HCT116 (cell line): ENCODE measurements at regions not wholly inside any gene's neighbourhood (a gene's known extent, or its start where the extent isn't known, plus 50 kb on each side); places are given as distances from the start of the nearest gene placed in this dataset.

ENCODE experiments used
- ATAC-seq: fragments of 200-7000 bp; cut with Tn5 transposase; 2 replicates; pipeline ENCODE4 v1.9.1; 2020; ENCODE audit warnings: mild to moderate bottlenecking, moderate library complexity
- BruUV-seq: library from RNA; stranded (reverse); fragments of 400-500 nt; replicated peaks from 2 replicates; lab custom pipeline; 2021; lab: Mats Ljungman, UMichigan
- CTCF ChIA-PET: fragments of 300-600 bp; sonication (Branson Sonifier 250); formaldehyde crosslinking; loops from one replicate; lab custom pipeline; 2021; ENCODE audit warnings: antibody characterized with exemption; lab: Charles Lee
- POLR2A ChIA-PET: fragments of 300-600, 350-600 bp; sonication (Branson Sonifier 250); formaldehyde crosslinking; loops from one replicate; lab custom pipeline; 2021; ENCODE audit warnings: antibody characterized with exemption; lab: Charles Lee
- RAD21 ChIA-PET, 2 experiments: fragments of 300-600 bp; sonication (Branson Sonifier 250); formaldehyde crosslinking; loops; one replicate each; lab custom pipeline; 2023; ENCODE audit warnings: low total read pairs in 2 of 2; ENCODE audit not compliant: uncharacterized antibody in 2 of 2, unreplicated experiment in 2 of 2, low non-redundant PET in 1 of 2; lab: Charles Lee
- DNase-seq: peaks from one replicate; pipeline ENCODE4 v3.0.0-alpha.2; 2010; ENCODE audit warnings: low read depth, low spot score
- H2AFZ ChIP-seq: fragments of 200-600 bp; shearing (Covaris generic), sonication (generic); 2 replicates; pipeline ENCODE4 v1.6.1; 2017; ENCODE audit warnings: low read depth, mixed run types, mixed read lengths, antibody characterized with exemption, low read length; ENCODE audit not compliant: poor library complexity, severe bottlenecking
- H3K27ac ChIP-seq: 2 replicates; pipeline ENCODE4 v1.5.1; 2012; ENCODE audit warnings: low read depth, low read length
- H3K27me3 ChIP-seq: fragments of 200-600 bp; sonication (generic); 2 replicates; pipeline ENCODE4 v1.6.1; 2016; ENCODE audit warnings: mixed run types, low read length, mixed read lengths; ENCODE audit not compliant: insufficient read depth
- H3K36me3 ChIP-seq, 2 experiments: fragments of 200-500 bp in 1 of 2; fragments of 200-600 bp in 1 of 2; sonication (Bioruptor generic) in 1 of 2; sonication (generic) in 1 of 2; 2 replicates each; pipeline versions ENCODE4 v1.5.1 to v1.6.1; 2014 to 2016; ENCODE audit warnings: low read length in 2 of 2, inconsistent platforms in 1 of 2, mixed read lengths in 1 of 2, mixed run types in 1 of 2; ENCODE audit not compliant: insufficient read depth in 2 of 2, control insufficient read depth in 1 of 2
- H3K4me1 ChIP-seq, 2 experiments: fragments of 200-600 bp in 1 of 2; sonication (generic) in 1 of 2; 2 replicates each; pipeline versions ENCODE4 v1.5.1 to v1.6.1; 2012 to 2017; ENCODE audit warnings: low read length in 2 of 2, inconsistent platforms in 1 of 2, mild to moderate bottlenecking in 1 of 2, mixed read lengths in 1 of 2, mixed run types in 1 of 2, moderate library complexity in 1 of 2; ENCODE audit not compliant: insufficient read depth in 2 of 2, control insufficient read depth in 1 of 2
- H3K4me2 ChIP-seq: fragments of 200-600 bp; sonication (generic); 2 replicates; pipeline ENCODE4 v1.6.1; 2017; ENCODE audit warnings: mixed run types, low read length, mixed read lengths
- H3K4me3 ChIP-seq, 2 experiments: fragments of 200-600 bp in 1 of 2; sonication (generic) in 1 of 2; replicated peaks in 1 of 2; 2 replicates each; pipeline ENCODE4 v1.5.1; 2011 to 2016; ENCODE audit warnings: low read length in 2 of 2, control low read depth in 1 of 2, low read depth in 1 of 2, mild to moderate bottlenecking in 1 of 2, mixed read lengths in 1 of 2, mixed run types in 1 of 2
- H3K79me2 ChIP-seq: fragments of 200-600 bp; sonication (generic); 2 replicates; pipeline ENCODE4 v1.6.1; 2017; ENCODE audit warnings: mild to moderate bottlenecking, mixed run types, low read length, moderate library complexity, mixed read lengths; ENCODE audit not compliant: insufficient read depth
- H3K9ac ChIP-seq: fragments of 200-600 bp; sonication (generic); 2 replicates; pipeline ENCODE4 v1.6.1; 2016; ENCODE audit warnings: low read length, mixed read lengths
- H3K9me2 ChIP-seq: fragments of 200-600 bp; sonication (generic), shearing (Covaris generic); 2 replicates; pipeline ENCODE4 v1.6.1; 2017; ENCODE audit warnings: mixed run types, mild to moderate bottlenecking, moderate library complexity; ENCODE audit not compliant: insufficient read depth
- H3K9me3 ChIP-seq, 2 experiments: fragments of 200-500 bp in 1 of 2; fragments of 200-600 bp in 1 of 2; sonication (Bioruptor generic) in 1 of 2; sonication (generic) in 1 of 2; 2 replicates each; pipeline ENCODE4 v1.6.1; 2014 to 2017; ENCODE audit warnings: low read length in 2 of 2, mixed read lengths in 2 of 2, inconsistent platforms in 1 of 2, low read depth in 1 of 2, mild to moderate bottlenecking in 1 of 2, mixed run types in 1 of 2, moderate library complexity in 1 of 2; ENCODE audit not compliant: control insufficient read depth in 1 of 2, insufficient read depth in 1 of 2
- H4K20me1 ChIP-seq: fragments of 200-600 bp; sonication (generic), shearing (Covaris generic); 2 replicates; pipeline ENCODE4 v1.6.1; 2017; ENCODE audit warnings: mixed run types, mild to moderate bottlenecking, moderate library complexity; ENCODE audit not compliant: insufficient read depth
- CBX3 ChIP-seq: IDR thresholded peaks from 2 replicates; pipeline ENCODE4 v1.6.1; 2012; ENCODE audit warnings: low read depth
- CEBPB ChIP-seq: IDR thresholded peaks from 2 replicates; pipeline ENCODE4 v1.6.1; 2012; ENCODE audit warnings: low read depth
- FOSL1 ChIP-seq: IDR thresholded peaks from 2 replicates; pipeline ENCODE4 v1.6.1; 2012; ENCODE audit warnings: low read depth
- JUND ChIP-seq: IDR thresholded peaks from 2 replicates; pipeline ENCODE4 v1.6.1; 2012
- REST ChIP-seq: IDR thresholded peaks from 2 replicates; pipeline ENCODE4 v1.6.1; 2012; ENCODE audit warnings: low read depth
- SIN3A ChIP-seq: IDR thresholded peaks from 2 replicates; pipeline ENCODE4 v1.6.1; 2012; ENCODE audit warnings: low read depth
- SRF ChIP-seq: IDR thresholded peaks from 2 replicates; pipeline ENCODE4 v1.6.1; 2012; ENCODE audit warnings: low read depth
- TCF7L2 ChIP-seq: IDR thresholded peaks from 2 replicates; pipeline ENCODE4 v1.7.0; 2011; ENCODE audit warnings: borderline replicate concordance, inconsistent platforms; ENCODE audit not compliant: insufficient read depth, insufficient read length; ENCODE audit errors: extremely low read depth
- YY1 ChIP-seq: IDR thresholded peaks from 2 replicates; pipeline ENCODE4 v1.6.1; 2011; ENCODE audit warnings: low read length, low read depth, moderate library complexity, mild to moderate bottlenecking; ENCODE audit not compliant: insufficient replicate concordance; ENCODE audit errors: extremely low read depth
- intact Hi-C: fragments of 100-400 bp; cut with micrococcal nuclease; formaldehyde crosslinking; loops from 2 replicates; pipeline ENCODE4 v1.10.0; 2022

- CTCF ChIA-PET, result no interaction called here
- ATAC-seq (no peak), DNase-seq (no peak)
- Histone ChIP-seq H3K27me3 (no peaks in the 10 kb centered on the region), H3K27ac (no peak overlapping the region), H3K4me1 (no peaks in the 10 kb centered on the region), H3K9me3 (no peaks in the 10 kb centered on the region), H3K4me3 (no peak overlapping the region), H3K9ac (no peak overlapping the region), H3K4me2 (no peak overlapping the region)
- intact Hi-C loops, result no loop called here
- POLR2A ChIA-PET, result no interaction called here
- RAD21 ChIA-PET, result no interaction called here
- TF ChIP-seq TCF7L2 (no peak), JUND (no peak), CEBPB (no peak), SRF (no peak), YY1 (no peak), FOSL1 (no peak), REST (no peak), SIN3A (no peak), CBX3 (no peak)
- TF ChIP-seq, all 23 proteins: peak for 0
- H3K79me2 ChIP-seq, result no peaks in the 10 kb centered on the region
- no peaks in the 10 kb centered on the region for H4K20me1 ChIP-seq
- H3K36me3 ChIP-seq, result no peaks in the 10 kb centered on the region
- H2AFZ ChIP-seq, result no peak overlapping the region
- H3K9me2 ChIP-seq, result no peaks in the 10 kb centered on the region
- BruUV-seq, result no TSS peak
These were observed 280.3 kb upstream of the UGT8 start for GRCh38 chr4:114318309-114318708.
